NCI-H446 treated with DMSO at 0.1 percent for 48 hours (cell line): ENCODE measurements at regions not wholly inside any gene's neighbourhood (a gene's known extent, or its start where the extent isn't known, plus 50 kb on each side); places are given as distances from the start of the nearest gene placed in this dataset.
"Not testable (repeated sequence)": the region's sequence is repeated elsewhere in the genome, so short reads cannot be mapped to it uniquely, and the experiment has no call there.

ENCODE experiments used
- DNase-seq: peaks from one replicate; lab custom pipeline; 2025; lab: John Stamatoyannopoulos, UW

- not testable (repeated sequence) for DNase-seq
Measured at GRCh38 chr17:71205951-71206350, 914.9 kb upstream of the SOX9 start.

- DNase-seq = no peak
Measured at GRCh38 chr17:71208111-71208704, 912.6 kb upstream of the SOX9 start.

- no peak for DNase-seq
Measured at GRCh38 chr17:71213936-71214335, 906.9 kb upstream of the SOX9 start.

- DNase-seq = no peak
Measured at GRCh38 chr17:71217769-71218168, 903.1 kb upstream of the SOX9 start.

- peak; percentile 2 for DNase-seq
Measured at GRCh38 chr17:71224824-71225575, 895.8 kb upstream of the SOX9 start.

GRCh38 chr17:71227841-71228240 is 893.0 kb upstream of the SOX9 start:
- DNase-seq = no peak

GRCh38 chr17:71229070-71229469 is 891.8 kb upstream of the SOX9 start:
- no peak for DNase-seq

GRCh38 chr17:71232801-71233559 is 887.8 kb upstream of the SOX9 start:
- no peak for DNase-seq

- DNase-seq = no peak
Measured at GRCh38 chr17:71234349-71234748, 886.5 kb upstream of the SOX9 start.

- peak; percentile 68 for DNase-seq
Measured at GRCh38 chr17:71237903-71238538, 882.8 kb upstream of the SOX9 start.

GRCh38 chr17:71247441-71248015 is 873.3 kb upstream of the SOX9 start:
- DNase-seq = no peak

- DNase-seq = no peak
Measured at GRCh38 chr17:71251276-71251675, 869.5 kb upstream of the SOX9 start.

- DNase-seq = peak; percentile 13
Measured at GRCh38 chr17:71251951-71252350, 868.9 kb upstream of the SOX9 start.

GRCh38 chr17:71252436-71252835 is 868.4 kb upstream of the SOX9 start:
- DNase-seq = no peak

GRCh38 chr17:71257096-71257495 is 863.7 kb upstream of the SOX9 start:
- DNase-seq = no peak

- DNase-seq = no peak
Measured at GRCh38 chr17:71260366-71260940, 860.4 kb upstream of the SOX9 start.

GRCh38 chr17:71262586-71262985 is 858.2 kb upstream of the SOX9 start:
- no peak for DNase-seq

- no peak for DNase-seq
Measured at GRCh38 chr17:71267668-71268067, 853.2 kb upstream of the SOX9 start.

- no peak for DNase-seq
Measured at GRCh38 chr17:71269201-71269600, 851.6 kb upstream of the SOX9 start.

- no peak for DNase-seq
Measured at GRCh38 chr17:71273441-71273840, 847.4 kb upstream of the SOX9 start.

GRCh38 chr17:71276079-71276478 is 844.7 kb upstream of the SOX9 start:
- no peak for DNase-seq

GRCh38 chr17:71283486-71283885 is 837.3 kb upstream of the SOX9 start:
- DNase-seq = no peak
